ENCODE measurements at regions not wholly inside any gene's neighbourhood (a gene's known extent, or its start where the extent isn't known, plus 50 kb on each side); places are given as distances from the start of the nearest gene placed in this dataset.
"Not testable (repeated sequence)": the region's sequence is repeated elsewhere in the genome, so short reads cannot be mapped to it uniquely, and the experiment has no call there.

GRCh38 chr7:97234494-97234893, 117.0 kb downstream of the SDHAF3 start:
- H3K4me1 ChIP-seq (replicated peaks); intact Hi-C loops (cut with DNase I); H3K27me3 ChIP-seq (replicated peaks; ENCODE audit: insufficient read depth); H3K4me3 ChIP-seq; H3K27ac ChIP-seq; H3K36me3 ChIP-seq; DNase-seq (ENCODE audit: low spot score); H3K9me3 ChIP-seq: not testable (repeated sequence)
- 80% methylated on average over 7 of the region's 7 CpGs for WGBS

DNA sequence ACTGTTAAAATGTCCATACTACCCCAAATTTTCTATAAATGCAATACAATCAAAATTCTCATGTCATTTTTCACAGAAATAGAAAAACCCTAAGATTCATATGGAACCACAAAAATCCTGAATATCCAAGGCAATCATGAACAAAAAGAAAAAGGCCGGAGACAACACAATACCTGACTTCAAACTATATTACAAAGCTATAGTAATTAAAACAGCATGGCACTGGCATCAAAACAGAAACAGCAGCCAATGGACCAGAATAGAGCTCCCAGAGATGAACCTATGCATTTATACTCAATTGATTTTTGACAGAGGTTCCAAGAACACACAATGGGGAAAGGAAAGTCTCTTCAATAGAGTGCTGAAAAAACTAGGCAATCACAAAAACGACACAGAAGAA, 128.8 kb downstream of the SDHAF3 start:
- Histone ChIP-seq H3K9me3 (no peaks in the 10 kb centered on the region), H3K27ac (no peak overlapping the region), H3K4me3 (no peak overlapping the region), H3K4me1 (replicated peaks) (no peaks in the 10 kb centered on the region), H3K27me3 (replicated peaks; ENCODE audit: insufficient read depth) (no peaks in the 10 kb centered on the region), H3K36me3 (no peaks in the 10 kb centered on the region)
- TF ChIP-seq, protein P1, sequence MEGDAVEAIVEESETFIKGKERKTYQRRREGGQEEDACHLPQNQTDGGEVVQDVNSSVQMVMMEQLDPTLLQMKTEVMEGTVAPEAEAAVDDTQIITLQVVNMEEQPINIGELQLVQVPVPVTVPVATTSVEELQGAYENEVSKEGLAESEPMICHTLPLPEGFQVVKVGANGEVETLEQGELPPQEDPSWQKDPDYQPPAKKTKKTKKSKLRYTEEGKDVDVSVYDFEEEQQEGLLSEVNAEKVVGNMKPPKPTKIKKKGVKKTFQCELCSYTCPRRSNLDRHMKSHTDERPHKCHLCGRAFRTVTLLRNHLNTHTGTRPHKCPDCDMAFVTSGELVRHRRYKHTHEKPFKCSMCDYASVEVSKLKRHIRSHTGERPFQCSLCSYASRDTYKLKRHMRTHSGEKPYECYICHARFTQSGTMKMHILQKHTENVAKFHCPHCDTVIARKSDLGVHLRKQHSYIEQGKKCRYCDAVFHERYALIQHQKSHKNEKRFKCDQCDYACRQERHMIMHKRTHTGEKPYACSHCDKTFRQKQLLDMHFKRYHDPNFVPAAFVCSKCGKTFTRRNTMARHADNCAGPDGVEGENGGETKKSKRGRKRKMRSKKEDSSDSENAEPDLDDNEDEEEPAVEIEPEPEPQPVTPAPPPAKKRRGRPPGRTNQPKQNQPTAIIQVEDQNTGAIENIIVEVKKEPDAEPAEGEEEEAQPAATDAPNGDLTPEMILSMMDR (IDR thresholded peaks at IDR 0.05): no peak
- TF ChIP-seq POLR2A (IDR thresholded peaks at IDR 0.05) (no peak), POLR2AphosphoS5 (IDR thresholded peaks at IDR 0.05) (no peak)
- intact Hi-C loops (cut with DNase I): no loop called here
- no peak for DNase-seq (ENCODE audit: low spot score)
- 90% methylated on average over 2 of the region's 2 CpGs for WGBS

- 100% methylated on average over 1 of the region's 3 CpGs for WGBS
- H3K4me3 ChIP-seq; DNase-seq (ENCODE audit: low spot score); H3K36me3 ChIP-seq; intact Hi-C loops (cut with DNase I); H3K4me1 ChIP-seq (replicated peaks); H3K27me3 ChIP-seq (replicated peaks; ENCODE audit: insufficient read depth); H3K27ac ChIP-seq; H3K9me3 ChIP-seq: not testable (repeated sequence)
These were observed 140.7 kb downstream of the SDHAF3 start for GRCh38 chr7:97258187-97258586.

- H3K27ac ChIP-seq: no peak overlapping the region
- no peaks in the 10 kb centered on the region for H3K27me3 ChIP-seq (replicated peaks; ENCODE audit: insufficient read depth)
- H3K36me3 ChIP-seq: no peaks in the 10 kb centered on the region
- H3K9me3 ChIP-seq: no peaks in the 10 kb centered on the region
- H3K4me1 ChIP-seq (replicated peaks): no peaks in the 10 kb centered on the region
- no peak for DNase-seq (ENCODE audit: low spot score)
- no peak for TF ChIP-seq POLR2A (IDR thresholded peaks at IDR 0.05)
- H3K4me3 ChIP-seq: no peak overlapping the region
- intact Hi-C loops (cut with DNase I): no loop called here
These were observed 152.2 kb downstream of the SDHAF3 start for GRCh38 chr7:97269741-97270140.

GRCh38 chr7:97270280-97270679, 152.8 kb downstream of the SDHAF3 start:
- no peaks in the 10 kb centered on the region for H3K36me3 ChIP-seq
- H3K27me3 ChIP-seq (replicated peaks; ENCODE audit: insufficient read depth): no peaks in the 10 kb centered on the region
- H3K4me1 ChIP-seq (replicated peaks): no peaks in the 10 kb centered on the region
- no peak overlapping the region for H3K27ac ChIP-seq
- H3K4me3 ChIP-seq: no peak overlapping the region
- intact Hi-C loops (cut with DNase I): no loop called here
- no peak for DNase-seq (ENCODE audit: low spot score)
- no peaks in the 10 kb centered on the region for H3K9me3 ChIP-seq
- TF ChIP-seq, protein P1 (IDR thresholded peaks at IDR 0.05): no peak
- no peak for TF ChIP-seq POLR2AphosphoS5 (IDR thresholded peaks at IDR 0.05)
- TF ChIP-seq POLR2A (IDR thresholded peaks at IDR 0.05): no peak
- WGBS: 81% methylated on average over 1 of the region's 1 CpG

DNA sequence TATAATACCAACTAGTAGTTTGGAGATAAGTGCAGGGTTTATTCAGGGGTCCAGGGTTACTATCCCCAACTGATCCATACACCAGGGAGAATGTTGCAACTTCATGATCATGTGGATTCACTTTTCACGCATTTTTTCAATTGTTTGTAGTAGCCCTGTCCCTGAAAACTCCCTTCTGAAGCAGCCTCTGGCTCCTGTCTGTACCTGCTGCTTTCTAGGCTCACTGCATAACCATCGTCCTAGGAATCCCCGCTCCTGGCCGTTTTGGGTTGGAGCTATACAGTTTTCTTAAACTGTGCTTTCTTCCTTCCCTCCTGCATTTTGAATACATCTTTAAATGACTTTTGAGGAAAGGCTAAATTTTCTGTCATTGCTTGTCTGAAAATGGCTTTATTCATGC, 154.1 kb downstream of the SDHAF3 start:
- no peaks in the 10 kb centered on the region for H3K9me3 ChIP-seq
- 81% methylated on average over 4 of the region's 4 CpGs for WGBS
- no peak overlapping the region for H3K4me3 ChIP-seq
- DNase-seq (ENCODE audit: low spot score): no peak
- no peak overlapping the region for H3K27ac ChIP-seq
- no peaks in the 10 kb centered on the region for H3K27me3 ChIP-seq (replicated peaks; ENCODE audit: insufficient read depth)
- TF ChIP-seq POLR2A (IDR thresholded peaks at IDR 0.05) (no peak), POLR2AphosphoS5 (IDR thresholded peaks at IDR 0.05) (no peak)
- TF ChIP-seq, protein P1 (IDR thresholded peaks at IDR 0.05): no peak
- H3K36me3 ChIP-seq: no peaks in the 10 kb centered on the region
- intact Hi-C loops (cut with DNase I): no loop called here
- no peaks in the 10 kb centered on the region for H3K4me1 ChIP-seq (replicated peaks)
